Endothelial cell of umbilical vein (primary cell): ENCODE measurements at regions not wholly inside any gene's neighbourhood (a gene's known extent, or its start where the extent isn't known, plus 50 kb on each side); places are given as distances from the start of the nearest gene placed in this dataset.

ENCODE experiments used
- CTCF ChIP-seq, 2 donors: IDR thresholded peaks; 1 replicate in 1 of 2; 2 replicates in 1 of 2; pipeline ENCODE4 v1.5.1; 2011; ENCODE audit warnings: low read length in 2 of 2, mild to moderate bottlenecking in 2 of 2, moderate library complexity in 2 of 2, control low read depth in 1 of 2, inconsistent platforms in 1 of 2, low read depth in 1 of 2; ENCODE audit not compliant: insufficient read depth in 1 of 2; ENCODE audit errors: extremely low read depth in 1 of 2
- EZH2 ChIP-seq: IDR thresholded peaks from 2 replicates; pipeline ENCODE4 v1.6.1; 2012; ENCODE audit warnings: borderline replicate concordance, low read depth, mild to moderate bottlenecking, moderate library complexity, low read length, inconsistent platforms; ENCODE audit not compliant: severe bottlenecking

- no peak for TF ChIP-seq CTCF (IDR thresholded peaks at IDR 0.05; ENCODE audit: extremely low read depth in 1 of 2, insufficient read depth in 1 of 2, low read depth in 1 of 2, low read length in 2 of 2)
- no peak for TF ChIP-seq EZH2
Measured at GRCh38 chr7:65254061-65254460, 119.6 kb upstream of the ZNF92 start.
